ENCODE measurements at regions not wholly inside any gene's neighbourhood (a gene's known extent, or its start where the extent isn't known, plus 50 kb on each side); places are given as distances from the start of the nearest gene placed in this dataset.
"Not testable (repeated sequence)": the region's sequence is repeated elsewhere in the genome, so short reads cannot be mapped to it uniquely, and the experiment has no call there.

DNA sequence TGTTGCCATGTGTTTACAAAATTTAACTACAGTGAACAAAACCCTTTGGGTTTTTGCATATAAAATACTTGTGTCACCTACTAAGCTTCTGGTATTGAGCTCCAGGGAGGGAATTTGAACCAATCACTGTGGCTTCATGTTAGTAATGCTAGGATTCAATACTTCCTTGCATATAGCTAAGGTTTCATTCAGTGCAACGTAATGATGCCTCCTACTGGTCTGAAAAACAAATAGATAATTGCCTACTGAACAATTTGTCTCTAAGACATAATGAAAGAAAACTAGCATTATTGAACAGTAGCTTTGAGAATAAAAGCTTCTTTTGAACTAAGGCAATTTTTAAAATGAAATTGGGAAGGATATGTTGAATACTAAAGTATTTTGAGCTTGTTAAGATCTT is 244.4 kb downstream of the ZWINT start:
- DNase-seq (ENCODE audit: extremely low read depth in 1 of 11, low read depth in 9 of 11, low spot score in 4 of 11): peak in 3 of 11 donors; percentile 0 to 3 (median 0)

DNA sequence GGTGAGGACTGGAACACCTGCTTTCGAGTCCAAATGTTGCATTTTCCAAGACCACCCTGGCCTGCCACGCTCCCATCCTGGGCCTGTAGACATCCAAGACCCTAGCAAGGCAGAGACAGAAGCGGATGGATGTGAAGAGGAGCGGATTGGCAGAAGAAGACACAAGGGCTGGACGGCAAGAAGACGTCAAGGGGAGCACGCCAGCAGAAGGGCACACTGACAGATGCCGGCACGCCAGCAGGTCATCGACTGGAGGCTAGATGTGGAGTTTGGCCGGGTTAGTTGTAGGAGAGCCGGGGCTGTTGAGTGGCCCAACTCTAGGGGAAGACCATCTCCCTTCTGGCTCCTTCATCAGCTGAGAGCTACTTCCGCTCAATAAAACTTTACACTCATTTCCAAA is 251.6 kb downstream of the ZWINT start:
- DNase-seq (ENCODE audit: extremely low read depth in 1 of 11, low read depth in 9 of 11, low spot score in 4 of 11): no peak

DNA sequence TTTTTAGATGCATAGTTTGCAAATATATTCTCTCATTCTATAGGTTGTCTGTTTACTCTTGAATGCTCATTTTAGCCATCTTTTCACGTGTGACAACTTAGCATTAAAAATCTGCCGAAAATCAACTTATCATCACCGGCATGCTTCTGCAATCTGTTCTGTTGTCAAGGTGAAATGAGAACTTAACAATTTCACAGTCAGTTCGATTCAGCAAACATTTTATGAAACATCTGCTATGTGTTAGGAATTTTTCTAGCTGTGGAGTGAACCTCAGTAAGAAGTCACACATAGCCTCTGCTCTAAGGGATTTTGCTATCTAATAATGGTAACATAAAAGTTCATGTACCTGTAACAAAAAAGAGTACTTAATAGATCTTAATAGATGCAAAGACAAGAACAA is 256.1 kb downstream of the ZWINT start:
- DNase-seq (ENCODE audit: extremely low read depth in 1 of 11, low read depth in 9 of 11, low spot score in 4 of 11): no peak

DNA sequence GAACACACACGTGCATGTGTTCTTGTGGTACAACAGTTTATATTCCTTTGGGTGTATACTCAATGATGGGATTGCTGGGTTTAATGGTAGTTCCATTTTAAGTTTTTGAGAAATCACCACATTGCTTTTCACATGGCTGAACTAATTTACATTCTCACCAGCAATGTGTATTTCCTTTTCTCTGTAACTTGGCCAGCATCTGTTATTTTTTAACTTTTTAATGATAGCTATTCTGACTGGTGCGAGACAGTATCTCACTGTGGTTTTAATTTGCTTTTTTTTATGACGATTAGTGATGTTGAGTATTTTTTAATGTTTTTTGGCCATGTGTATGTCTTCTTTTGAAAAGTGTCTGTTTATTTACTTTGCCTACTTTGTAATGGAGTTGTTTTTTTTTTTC is 256.6 kb downstream of the ZWINT start:
- no peak for DNase-seq (ENCODE audit: extremely low read depth in 1 of 11, low read depth in 9 of 11, low spot score in 4 of 11)

DNA sequence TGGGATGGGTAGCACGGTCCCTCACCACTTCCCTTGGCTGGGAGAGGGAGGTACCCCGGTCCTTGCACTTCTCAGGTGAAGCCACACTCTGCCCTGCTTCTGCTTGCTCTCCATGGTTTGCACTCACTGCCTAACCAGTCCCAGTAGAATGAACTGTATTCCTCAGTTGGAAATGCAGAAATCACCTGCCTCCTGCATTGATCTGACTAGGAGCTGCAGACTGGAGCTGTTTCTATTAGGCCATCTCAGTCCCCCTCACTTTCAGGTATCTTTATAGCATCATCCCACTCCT is 264.9 kb downstream of the ZWINT start:
- DNase-seq (ENCODE audit: extremely low read depth in 1 of 11, low read depth in 9 of 11, low spot score in 4 of 11): no peak

DNA sequence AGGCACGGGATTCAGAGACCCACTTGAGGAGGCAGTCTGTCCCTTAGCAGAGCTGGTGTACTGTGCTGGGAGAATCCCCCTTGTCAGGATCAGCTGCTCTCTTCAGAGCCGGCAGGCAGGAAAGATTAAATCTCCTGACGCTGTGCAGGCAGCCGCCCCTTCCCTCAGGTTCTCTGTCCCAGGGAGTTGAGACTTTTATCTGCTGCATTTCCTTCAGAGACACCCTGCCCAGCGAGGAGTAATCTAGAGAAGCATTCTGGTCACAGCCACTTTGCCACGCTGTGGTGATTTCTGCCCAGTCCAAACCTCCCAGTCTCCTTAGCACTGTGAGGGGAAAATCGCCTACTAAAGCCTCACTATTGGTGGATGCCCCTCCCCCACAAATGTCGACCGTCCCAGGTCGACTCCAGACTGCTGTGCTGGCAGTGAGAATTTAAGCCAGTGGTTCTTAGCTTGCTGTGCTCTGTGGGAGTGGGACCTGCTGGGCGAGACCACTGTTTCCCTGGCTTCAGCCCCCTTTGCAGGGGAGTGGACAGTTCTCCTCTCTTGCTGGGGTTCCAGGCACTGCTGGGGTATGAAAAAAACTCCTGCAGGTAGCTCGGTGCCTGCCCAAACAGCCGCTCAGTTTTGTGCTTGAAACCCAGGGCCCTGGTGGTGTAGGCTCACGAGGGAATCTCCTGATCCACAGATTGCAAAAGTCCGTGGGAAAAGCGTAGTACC is 265.4 kb downstream of the ZWINT start:
- DNase-seq (ENCODE audit: extremely low read depth in 1 of 11, low read depth in 9 of 11, low spot score in 4 of 11): no peak

DNA sequence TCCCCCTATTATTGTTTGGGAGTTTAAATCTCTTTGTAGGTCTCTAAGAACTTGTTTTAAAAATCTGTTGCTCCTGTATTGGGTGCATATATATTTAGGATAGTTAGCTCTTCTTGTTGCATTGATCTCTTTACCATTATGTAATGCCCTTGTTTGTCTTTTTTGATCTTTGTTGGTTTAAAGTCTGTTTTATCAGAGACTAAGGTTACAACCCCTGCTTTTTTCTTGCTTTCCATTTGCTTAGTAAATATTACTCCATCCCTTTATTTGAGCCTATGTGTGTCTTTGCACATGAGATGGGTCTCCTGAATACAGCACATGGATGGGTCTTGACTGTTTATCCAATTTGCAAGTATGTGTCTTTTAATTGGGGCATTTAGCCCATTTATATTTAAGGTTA is 267.4 kb downstream of the ZWINT start:
- DNase-seq (ENCODE audit: extremely low read depth in 1 of 11, low read depth in 9 of 11, low spot score in 4 of 11): not testable (repeated sequence)

DNA sequence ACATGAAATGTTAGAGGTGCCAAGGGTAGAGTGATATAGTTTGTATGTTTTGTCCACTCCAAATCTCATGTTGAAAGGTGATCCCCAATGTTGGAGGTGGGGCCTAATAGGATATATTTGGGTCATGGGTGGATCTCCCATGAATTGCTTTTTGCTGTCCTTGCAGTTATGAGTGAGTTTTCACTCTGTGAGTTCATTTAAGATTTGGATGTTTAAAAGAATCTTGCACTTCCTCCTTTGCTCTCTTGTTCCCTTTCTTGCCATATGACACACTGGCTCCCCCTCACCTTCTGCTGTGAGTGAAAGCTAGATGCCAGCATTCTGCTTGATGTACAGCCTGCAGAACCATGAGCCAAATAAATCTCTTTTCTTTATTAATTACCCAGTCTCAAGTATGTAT is 269.2 kb downstream of the ZWINT start:
- no peak for DNase-seq (ENCODE audit: extremely low read depth in 1 of 11, low read depth in 9 of 11, low spot score in 4 of 11)

DNA sequence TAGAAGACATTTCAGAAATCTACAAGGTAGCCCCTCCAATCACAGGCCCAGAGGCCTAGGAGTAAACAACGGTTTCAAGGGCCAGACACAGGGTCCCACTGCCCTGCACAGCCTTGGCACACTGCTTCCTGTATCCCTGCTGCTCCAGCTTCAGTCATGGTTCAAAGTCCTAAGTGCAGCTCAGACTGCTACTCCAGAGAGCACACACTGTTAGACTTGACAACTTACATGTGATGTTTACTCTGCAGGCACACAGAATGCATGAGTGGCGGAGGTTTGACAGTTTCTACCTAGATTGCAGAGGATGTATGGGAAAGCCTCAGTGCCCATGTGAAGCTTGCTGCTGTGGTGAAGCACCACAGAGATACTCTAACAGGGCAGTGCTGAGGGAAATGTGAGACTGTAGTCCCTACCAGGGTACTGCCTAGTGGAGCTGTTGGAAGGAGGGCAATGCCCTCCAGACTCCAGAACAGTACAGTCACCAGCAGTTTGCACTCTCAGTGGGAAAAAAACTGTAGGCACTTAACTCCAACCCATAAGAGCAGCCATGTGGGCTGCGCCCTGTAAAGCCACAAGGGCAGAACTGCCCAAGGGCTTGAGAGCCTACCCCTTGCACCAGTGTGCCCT is 270.0 kb downstream of the ZWINT start:
- DNase-seq (ENCODE audit: extremely low read depth in 1 of 11, low read depth in 9 of 11, low spot score in 4 of 11): no peak

DNA sequence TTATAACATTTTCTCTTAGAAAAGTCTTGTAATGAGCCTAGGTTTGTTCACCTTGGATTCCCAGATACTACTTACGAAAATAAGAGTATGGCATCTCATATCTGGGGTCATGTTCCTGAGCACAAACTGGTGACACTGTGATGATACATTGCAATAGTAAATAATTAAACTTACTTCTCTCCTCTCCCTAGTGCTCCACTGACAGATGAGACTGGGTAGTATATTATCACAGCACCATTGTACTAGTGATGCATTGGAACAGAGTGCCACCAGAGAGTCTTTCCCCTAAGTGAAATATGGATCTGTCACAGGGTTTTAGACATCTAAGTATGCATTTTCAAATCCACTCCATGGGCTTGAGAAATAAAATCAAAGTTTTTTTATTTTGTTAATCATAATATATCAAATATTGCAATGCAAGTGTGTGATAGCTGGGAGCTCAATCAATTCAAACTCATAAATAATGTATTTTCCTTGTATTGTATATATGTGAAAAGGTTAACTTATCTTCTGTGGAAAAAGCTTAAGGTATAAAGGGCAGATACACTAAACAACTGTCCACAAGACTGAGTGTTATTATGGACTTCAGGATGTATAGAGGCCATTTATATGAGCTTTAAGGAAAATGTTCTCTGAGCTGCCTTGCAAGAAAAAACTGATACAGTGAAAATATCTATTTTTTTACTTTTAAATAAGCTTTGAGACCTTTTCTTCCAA is 275.5 kb downstream of the ZWINT start:
- no peak for DNase-seq (ENCODE audit: extremely low read depth in 1 of 11, low read depth in 9 of 11, low spot score in 4 of 11)

DNA sequence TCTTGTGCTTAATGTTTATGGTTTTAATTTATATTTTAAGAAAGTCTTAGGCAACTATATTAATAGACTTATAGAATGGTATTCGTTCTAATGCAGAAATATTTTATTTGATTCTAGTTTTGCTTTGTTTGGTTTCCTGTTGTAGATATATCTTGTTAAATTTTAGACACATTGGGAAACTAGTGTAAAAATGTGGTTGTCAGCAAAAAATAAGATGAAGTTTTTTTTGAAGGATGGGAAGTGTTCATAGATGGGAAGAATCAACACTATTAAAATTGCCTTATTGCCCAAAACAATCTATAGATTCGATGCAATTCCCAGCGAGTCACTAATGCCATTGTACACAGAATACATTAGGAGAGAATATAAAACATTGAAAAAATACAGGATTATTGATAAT is 278.9 kb downstream of the ZWINT start:
- no peak for DNase-seq (ENCODE audit: extremely low read depth in 1 of 11, low read depth in 9 of 11, low spot score in 4 of 11)

DNA sequence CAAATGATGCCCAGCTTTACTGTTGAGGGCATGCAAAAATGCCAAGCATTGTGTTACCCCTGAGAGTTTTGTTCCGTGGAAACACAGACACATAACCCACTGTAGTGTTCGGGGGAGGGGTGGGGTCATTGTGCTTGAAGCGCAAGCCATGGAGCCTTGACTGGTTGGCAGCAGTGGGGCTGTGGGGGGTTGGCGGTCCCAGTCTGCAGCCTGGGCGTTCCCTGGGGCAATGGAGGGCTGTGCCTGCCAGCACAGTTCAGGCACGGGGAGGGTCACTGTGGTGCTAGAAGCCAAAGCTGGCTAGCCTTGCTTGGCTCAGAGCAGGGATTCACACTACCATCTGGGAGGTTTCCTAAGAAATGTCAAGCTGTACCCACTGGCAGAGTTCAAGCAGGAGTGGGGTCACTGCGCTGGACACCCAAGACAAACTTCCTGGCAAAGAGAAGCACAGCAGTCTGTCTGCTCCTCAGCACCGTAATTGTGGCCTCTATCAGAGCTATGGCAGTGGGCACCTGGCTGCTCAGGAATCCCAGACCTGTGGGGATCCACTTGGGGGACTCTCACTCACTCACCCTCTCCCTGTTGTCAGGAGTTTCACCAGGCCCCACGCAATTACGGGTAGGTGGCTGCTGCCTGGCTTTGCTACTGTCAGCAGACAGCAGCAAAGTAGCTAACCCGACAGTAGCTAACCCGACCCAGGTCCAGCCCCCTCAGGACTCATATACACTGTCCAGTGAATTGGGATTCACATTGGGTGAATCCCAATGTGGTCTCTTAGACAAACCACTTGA is 292.4 kb downstream of the ZWINT start:
- no peak for DNase-seq (ENCODE audit: extremely low read depth in 1 of 11, low read depth in 9 of 11, low spot score in 4 of 11)

DNA sequence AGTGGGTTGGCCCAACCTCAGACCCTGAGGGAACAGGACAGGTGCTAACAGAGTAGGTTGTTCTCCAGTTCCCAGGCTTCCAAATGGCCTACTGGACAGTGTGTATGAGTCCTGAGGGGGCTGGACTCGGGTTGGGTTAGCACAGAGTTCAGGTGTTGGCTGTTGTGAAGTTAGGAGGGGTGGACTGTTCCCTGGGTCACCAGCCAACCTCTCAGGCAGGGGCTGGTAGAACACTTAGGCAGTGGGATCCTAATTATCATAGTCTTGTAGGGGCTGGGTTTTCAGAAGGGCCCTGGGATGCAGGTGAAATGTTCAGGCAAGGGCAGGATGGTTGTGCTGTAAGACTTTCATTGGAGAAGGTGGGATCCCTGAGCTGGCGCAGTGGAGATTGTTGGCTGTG is 293.0 kb downstream of the ZWINT start:
- DNase-seq (ENCODE audit: extremely low read depth in 1 of 11, low read depth in 9 of 11, low spot score in 4 of 11): no peak

DNA sequence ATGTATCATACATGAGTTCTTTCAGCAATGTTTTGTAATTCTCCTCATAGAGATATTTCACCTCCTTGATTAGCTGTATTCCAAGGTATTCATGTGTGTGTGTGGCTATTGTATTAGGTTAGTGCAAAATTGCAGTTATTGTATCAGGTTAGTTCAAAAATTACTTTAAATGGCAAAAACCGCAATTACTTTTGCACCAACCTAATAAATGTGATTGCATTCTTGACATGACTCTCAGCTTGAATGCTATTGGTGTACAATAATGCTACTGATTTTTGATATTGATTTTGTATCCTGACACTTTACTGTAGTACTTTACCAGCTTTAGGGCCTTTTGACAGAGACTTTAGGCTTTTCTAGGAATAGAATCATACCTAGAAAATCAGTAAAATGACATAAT is 297.4 kb downstream of the ZWINT start:
- no peak for DNase-seq (ENCODE audit: extremely low read depth in 1 of 11, low read depth in 9 of 11, low spot score in 4 of 11)

DNA sequence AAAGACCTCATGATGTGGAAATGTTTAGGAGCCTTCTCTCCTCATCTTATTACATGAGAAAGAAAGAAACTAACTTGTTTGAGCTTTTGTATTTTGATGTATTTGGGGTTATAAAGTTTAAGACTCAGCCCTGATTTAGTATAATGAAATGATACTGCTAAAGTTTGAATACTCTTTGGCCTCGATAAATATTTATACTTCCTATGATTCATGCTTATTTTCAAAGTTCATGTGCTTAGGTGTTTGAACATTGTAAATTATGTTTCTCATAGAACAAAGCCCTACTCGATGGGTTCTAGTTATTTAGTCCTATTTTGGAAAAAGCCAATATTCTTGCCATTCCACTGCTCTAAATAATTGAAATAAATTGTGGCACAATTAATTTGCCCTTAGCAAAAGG is 303.2 kb downstream of the ZWINT start:
- DNase-seq (ENCODE audit: extremely low read depth in 1 of 11, low read depth in 9 of 11, low spot score in 4 of 11): no peak

DNA sequence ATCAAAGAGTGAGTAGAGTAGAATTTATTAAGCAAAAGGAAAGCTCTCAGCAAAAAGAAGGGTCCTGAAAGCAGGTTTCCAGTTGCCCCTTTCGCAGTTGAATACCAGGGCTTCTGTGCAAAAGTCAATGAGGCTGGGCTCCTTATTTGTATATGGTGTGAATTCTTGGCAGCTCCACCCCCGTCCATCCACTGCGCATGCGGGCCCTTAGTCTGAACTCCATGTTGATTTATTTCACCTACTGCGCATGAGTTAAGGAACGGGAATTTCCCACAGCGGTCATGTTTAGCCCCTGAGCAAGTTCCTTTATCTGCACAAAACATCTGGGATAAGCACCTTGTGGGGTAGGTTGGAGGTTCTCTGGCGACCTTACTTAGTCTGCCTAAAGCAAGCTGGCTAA is 325.6 kb downstream of the ZWINT start:
- no peak for DNase-seq (ENCODE audit: extremely low read depth in 1 of 11, low read depth in 9 of 11, low spot score in 4 of 11)

DNA sequence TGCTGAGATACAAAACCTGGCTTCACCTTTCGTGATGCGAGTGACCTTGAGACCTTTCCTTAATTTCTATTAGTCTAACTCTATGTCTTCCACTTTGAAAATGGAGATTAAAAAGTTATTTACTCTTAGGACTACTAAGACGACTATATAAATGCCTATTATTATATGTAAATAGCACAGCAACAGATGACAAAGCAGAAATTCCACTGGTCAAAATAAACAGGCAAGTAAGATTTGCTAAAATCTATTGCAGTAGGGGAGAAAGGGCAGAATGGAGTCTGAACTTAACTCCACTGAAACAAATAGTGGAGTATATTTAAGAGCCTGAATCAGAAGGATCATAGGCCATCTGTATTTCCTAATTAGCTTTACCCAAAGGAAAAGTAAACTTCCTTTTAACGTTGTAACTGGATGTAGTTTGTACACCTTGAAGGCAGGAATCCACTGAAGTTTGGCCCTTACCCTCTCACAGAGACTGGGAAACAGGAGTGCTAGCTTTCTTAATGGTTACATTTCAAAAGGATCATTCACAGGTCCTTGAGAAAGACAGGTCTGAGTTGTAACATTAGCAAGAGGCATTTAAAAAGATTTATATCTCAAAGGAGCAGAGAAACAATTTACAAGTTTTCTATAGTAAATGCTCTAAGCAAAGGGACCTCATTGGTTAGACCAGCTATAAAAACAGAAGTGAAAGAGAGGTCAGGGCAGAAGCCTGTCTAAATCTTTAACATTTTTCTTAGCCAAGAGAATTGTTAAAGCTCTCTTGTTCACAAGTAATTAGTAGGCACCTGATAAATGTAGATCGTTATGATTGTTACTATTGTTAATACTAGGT is 332.5 kb downstream of the ZWINT start:
- peak in 9 of 11 donors; percentile 7 to 38 (median 18) for DNase-seq (ENCODE audit: extremely low read depth in 1 of 11, low read depth in 9 of 11, low spot score in 4 of 11)

DNA sequence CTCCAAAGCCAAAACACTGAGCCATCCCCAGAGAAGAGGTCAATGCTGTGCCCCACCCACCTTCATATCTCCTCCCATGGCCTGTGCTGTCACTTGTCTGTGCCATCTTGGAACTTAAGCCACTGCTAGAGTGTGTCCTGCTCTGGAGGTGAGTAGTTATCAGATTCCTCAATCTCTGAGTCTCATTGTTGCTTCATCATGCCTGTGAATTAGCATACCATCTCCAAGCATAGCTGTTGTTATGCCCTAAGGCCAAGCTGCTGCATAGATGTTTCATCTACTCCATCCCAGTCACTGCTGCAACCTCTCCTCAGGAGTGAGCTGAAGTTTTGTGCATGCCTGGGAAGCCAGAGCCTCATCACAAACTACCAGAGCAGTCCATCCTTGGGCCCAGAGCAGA is 349.0 kb downstream of the ZWINT start:
- no peak for DNase-seq (ENCODE audit: extremely low read depth in 1 of 11, low read depth in 9 of 11, low spot score in 4 of 11)

DNA sequence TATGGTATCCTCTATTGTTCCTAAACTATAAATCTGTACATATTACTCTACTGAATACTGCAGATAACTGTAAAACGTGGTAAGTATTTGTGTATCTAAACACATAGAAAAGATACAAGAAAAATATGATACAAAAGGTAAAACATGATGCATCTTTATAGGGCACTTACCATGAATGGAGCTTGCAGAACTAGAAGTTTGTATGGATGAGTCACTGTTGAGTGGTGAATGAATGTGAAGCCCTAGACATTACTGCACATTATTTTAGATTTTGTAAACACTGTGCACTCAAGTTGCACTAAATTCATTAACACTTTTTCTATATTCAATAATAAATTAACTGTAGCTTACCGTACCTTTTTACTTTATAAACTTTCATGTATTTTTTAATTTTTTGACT is 357.5 kb downstream of the ZWINT start:
- DNase-seq (ENCODE audit: extremely low read depth in 1 of 11, low read depth in 9 of 11, low spot score in 4 of 11): no peak

Measured in renal cortex interstitium (tissue), 11 donors.